ENCODE measurements at regions not wholly inside any gene's neighbourhood (a gene's known extent, or its start where the extent isn't known, plus 50 kb on each side); places are given as distances from the start of the nearest gene placed in this dataset.

- no peak for DNase-seq
Measured at GRCh38 chr2:81589406-81589805, 1284.9 kb upstream of the LRRTM1 start.

DNA sequence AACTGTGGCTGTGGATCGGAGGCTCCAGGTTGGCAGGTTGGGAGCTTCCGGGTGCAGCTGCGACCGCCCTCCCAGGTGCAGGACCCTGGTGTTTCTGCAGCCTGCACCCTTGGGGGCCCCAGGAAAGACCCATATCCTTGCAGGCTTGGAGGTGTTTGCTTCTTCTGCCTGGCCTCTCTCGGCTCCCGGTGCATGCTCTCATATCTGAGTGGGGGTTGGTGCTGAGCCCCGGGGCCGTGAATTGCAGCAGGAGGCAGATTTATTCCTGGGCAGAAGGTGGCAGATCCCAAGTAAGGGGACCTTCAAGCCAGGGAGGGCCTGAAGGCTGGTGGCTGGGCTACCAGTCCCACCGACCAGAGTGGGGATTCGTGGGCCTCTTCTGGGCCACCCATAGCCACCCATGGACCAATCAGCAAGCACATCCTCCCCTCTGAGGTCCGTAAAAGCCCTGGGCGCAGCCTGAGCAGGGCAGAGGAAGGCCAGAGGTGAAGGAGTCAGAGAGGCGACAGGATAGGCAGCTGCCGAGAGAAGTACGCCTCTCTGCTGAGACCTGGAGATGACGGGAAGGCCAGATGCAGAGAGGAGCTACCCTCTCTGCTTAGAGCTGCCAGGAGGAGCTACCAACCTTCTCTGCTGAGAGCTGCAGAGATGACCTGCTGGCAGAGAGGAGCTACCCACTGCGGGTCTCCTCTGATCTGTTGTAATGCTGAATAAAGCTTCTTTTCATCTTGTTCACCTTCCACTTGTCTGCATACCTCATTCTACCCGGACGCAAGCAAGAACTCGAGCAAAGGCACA lies 1279.0 kb upstream of the LRRTM1 start:
- no peak for DNase-seq

- no peak for DNase-seq
Measured at GRCh38 chr2:81576713-81577112, 1272.2 kb upstream of the LRRTM1 start.

DNA sequence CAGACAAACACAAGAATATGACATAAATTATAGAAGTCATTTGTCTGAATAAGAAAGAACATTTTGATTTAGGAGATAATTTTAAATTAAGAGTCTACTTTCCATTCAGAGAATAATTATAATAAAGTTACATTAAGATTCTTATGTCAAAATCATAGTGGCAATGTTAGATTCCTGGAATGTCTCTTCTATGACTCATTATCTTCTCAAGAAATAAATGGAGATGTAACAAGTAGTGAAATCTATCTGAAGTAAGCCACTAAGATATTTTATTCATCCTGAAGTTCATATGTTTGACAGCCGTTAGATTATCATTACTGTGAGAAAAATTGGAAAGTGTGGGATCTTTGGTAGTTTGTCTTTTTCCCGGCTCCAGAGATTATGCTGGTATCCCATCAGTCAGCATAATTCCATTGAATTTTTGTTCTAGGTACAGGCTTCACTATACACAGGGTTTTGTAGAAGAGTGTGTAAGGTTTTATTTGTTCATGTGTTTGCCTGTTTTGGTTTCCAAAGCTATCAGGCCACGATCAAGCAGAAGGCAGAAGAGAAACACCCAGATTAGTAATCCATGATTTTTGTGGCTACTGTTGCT lies 1246.6 kb upstream of the LRRTM1 start:
- no peak for DNase-seq

GRCh38 chr2:81550277-81550676 lies 1245.7 kb upstream of the LRRTM1 start:
- no peak for DNase-seq

GRCh38 chr2:81549646-81550045 lies 1245.1 kb upstream of the LRRTM1 start:
- DNase-seq, result no peak

DNA sequence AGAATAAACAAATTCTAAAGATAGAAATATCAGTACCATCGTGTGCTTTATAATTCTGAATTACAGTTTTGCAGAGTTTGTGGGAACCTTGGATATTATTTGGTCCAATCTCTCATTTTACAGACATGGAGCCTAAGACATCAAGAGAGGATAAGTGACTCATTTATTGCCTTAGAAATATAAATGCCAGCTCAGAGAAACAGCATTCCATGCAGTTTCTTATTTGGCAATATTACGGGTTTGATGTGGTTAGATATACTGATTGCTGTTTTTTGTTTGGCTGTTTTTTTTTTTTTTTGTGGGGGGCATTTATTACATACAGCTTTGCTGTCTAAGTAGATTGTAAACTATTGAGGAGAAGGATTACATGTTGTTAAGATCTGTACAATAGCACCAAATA lies 1241.1 kb upstream of the LRRTM1 start:
- no peak for DNase-seq

DNA sequence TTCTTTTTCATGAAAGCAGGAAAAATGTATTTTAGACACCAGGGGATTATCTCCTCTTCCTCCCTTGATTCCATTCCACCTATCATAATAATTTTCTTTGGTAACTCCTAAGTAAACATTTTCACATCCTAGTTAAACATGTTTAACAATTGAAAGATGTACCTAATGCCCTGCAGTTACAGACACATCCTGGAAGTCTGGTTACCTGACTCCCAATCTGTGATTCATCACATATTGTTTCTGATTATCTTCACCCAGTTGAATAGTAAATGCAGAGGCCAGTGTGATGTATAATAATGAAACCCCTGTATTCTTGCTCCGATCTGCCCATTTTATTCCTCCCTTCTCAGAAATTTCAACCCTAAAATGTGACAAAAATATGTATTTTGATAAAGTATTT lies 1237.6 kb upstream of the LRRTM1 start:
- peak; percentile 0 for DNase-seq

GRCh38 chr2:81529944-81530343 lies 1225.4 kb upstream of the LRRTM1 start:
- DNase-seq, result no peak

- no peak for DNase-seq
Measured at GRCh38 chr2:81528852-81529480, 1224.4 kb upstream of the LRRTM1 start.

DNA sequence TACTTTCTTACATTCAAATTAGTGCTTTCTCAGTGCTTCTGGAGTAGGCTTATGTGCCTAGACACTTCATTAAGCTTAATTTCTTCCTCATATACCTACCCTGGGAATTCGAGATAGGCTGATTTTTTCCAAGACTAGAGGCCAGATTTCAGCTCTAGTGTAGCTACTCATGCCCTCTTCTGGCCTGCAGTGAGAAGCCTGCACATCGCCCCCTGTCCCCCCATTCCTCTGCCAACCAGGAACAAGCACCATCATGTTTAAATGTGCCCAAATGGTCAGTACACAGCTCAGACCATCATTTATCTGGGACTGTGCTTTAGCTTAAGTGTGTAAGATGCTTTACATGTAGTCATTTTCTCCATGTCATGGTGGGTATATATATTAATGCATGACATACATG lies 1218.8 kb upstream of the LRRTM1 start:
- DNase-seq, result no peak

- no peak for DNase-seq
Measured at GRCh38 chr2:81513328-81513727, 1208.8 kb upstream of the LRRTM1 start.

DNA sequence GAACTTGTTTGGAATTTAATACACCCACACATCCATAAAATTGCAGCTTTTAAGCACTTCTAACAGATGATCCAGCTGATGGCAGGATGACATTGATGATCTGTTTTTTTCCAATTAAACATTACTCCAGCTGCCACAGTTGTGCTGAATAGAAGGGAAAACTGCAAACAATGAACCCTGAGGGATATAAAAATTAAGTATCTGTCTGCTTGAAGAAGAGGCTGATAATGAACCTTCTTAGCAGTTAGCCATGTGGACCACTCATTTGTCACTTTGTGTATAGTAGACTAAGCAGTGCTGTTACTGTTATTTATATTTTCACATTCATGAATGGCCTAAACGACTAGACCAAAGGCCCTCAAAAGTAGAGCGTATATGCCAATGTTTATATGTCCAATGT lies 1201.0 kb upstream of the LRRTM1 start:
- no peak for DNase-seq

- DNase-seq, result no peak
Measured at GRCh38 chr2:81495556-81495955, 1191.0 kb upstream of the LRRTM1 start.

GRCh38 chr2:81483254-81483653 lies 1178.7 kb upstream of the LRRTM1 start:
- no peak for DNase-seq

DNA sequence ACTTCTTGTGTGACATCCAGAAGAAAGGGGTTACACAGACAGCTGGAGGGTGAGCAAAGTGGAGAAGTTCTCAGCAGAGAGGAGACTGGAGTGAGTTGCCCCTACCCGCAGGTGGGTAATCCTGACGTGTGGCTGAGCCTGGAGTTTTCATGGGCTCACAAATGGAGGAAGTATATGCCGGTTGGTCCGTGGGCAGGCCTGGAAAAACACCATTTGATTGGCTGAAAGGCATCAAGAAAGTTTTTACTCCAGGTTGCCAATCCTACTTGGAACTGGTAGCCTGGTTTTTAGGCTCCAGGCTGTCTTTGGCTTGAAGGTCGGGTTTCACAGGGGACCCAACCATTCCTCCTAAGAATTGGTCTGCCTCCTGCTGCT lies 1177.4 kb upstream of the LRRTM1 start:
- peak; percentile 25 for DNase-seq

DNA sequence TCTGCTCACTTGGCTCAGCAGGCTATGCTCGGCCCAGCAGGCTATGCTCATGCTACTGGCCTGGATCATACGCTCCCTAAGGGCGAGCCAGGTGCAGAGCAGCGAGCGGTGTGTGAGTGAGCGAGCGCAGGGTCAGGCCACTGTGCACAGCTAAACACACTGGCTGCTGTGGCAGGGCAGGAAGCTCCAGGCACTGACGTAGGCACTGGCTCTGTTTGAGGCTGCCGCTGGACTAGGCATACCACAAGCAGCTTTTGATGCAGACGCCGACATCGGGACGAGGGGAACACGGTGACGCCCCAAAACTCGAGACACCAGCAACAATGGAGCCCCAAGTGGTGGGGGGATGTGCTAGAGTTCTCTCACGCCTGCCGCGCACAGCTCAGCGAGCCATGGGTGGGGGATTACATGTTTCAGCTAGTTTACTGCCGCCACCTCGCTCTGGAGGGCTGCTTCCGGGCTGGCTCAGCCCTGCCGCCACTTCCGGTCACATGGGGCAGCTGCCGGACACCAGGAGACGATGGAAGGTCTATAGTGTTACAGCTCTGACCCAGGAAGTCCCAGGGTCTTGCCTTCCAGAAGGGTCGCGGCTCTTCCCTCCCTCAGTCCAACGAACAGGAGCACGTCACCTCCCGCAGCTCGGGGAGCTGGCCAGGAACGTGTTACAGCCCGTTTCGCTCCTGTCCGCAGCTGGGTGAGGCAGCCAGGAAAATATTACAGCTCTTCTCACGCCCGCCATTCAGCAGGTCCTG lies 1176.9 kb upstream of the LRRTM1 start:
- peak; percentile 55 for DNase-seq

GRCh38 chr2:81467096-81467495 lies 1162.5 kb upstream of the LRRTM1 start:
- peak; percentile 27 for DNase-seq

DNA sequence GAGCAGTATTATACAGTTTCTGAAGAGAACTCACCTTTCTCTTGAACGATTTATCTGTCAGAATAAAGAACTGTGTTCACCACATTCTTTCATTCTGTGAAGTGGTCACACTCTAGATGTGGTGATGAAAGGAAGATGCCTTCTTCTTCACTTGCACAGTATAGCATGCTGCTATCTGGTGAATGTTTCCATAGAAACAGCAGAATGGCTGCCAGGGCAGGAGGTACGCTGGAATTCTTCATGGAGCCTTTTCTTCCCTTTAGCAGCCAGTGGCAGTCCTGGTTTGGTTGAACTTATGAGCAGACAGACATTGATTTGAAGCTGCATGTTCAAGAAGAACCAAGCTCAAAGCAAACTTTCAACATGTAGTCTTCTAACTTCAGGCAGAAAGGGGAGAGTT lies 1157.9 kb upstream of the LRRTM1 start:
- no peak for DNase-seq

DNA sequence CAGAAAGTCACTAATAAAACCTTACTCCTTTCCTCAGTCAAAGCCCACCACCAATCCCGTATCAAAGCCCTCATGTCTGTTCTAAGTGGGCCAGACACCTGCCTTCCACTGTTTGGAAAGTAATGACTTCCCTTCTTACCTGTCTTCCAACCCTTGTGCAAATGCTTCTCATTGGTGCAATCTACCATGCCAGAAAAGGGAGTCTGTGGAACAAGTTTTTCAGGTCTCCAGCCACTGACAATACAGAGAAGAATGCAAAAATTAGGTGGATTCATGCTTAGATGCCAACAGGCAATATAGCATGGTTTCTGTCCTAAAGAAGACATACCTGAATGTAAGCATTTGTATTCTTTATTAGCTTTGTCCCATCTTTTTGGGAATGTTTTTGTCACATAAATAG lies 1140.6 kb upstream of the LRRTM1 start:
- no peak for DNase-seq

DNA sequence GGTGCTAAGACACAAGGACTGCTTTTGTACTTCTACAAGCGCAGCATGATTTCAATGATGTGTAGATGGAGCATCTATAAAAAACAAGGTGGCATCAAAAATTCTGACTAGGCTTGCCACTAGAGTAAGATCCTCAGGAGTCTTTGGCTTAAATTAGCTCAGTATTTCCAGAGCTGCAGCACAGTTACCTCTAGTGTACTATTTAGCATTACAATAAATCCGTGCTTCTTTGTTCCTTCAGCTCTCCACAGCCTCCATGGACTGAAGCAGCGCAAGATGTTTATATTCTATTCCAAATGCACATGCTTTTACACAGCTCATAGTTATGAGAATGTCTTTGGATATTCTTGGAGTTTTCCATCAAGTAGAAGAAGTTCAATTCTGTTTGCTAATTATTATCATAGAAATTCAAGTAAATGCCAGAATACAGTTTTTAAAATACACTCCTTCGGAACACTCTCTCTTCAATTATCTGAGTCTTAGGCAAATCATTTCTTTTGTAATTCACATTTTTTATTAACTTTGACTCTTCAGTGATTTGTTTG lies 1133.0 kb upstream of the LRRTM1 start:
- no peak for DNase-seq

GRCh38 chr2:81436256-81436655 lies 1131.7 kb upstream of the LRRTM1 start:
- DNase-seq, result no peak

DNA sequence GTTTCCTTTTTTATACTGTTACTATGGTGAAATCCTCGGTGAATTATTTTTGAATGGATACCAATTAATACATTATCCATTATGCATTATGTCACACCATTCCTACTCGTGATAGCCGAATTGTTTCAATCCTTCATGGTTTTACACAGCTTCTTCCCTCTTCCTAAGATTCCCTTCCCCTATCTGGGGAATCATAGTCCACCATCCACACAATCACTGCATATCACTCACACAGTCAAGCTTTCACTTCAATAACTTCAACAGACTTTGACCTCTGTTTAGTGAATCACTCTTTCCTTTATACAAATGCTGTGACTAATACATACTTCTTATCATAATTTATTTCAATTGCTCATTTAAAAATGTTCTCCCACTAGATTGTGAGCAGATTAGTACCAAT lies 1108.1 kb upstream of the LRRTM1 start:
- DNase-seq, result no peak
